Nephron progenitor cell (in vitro differentiated cells): ENCODE measurements at regions not wholly inside any gene's neighbourhood (a gene's known extent, or its start where the extent isn't known, plus 50 kb on each side); places are given as distances from the start of the nearest gene placed in this dataset.

Source experiments
- DNase-seq: peaks from one replicate; pipeline ENCODE4 v3.0.0; 2021
- H3K27ac Mint-ChIP-seq: 2 replicates; pipeline ENCODE4 v1.8.0; 2021; ENCODE audit warnings: mild to moderate bottlenecking, moderate library complexity, mixed read lengths
- H3K27me3 Mint-ChIP-seq: 2 replicates; pipeline ENCODE4 v1.8.0; 2021; ENCODE audit warnings: mild to moderate bottlenecking, low read depth, mixed read lengths; ENCODE audit not compliant: poor library complexity
- H3K36me3 Mint-ChIP-seq: 2 replicates; pipeline ENCODE4 v1.8.0; 2021; ENCODE audit warnings: low read depth, mixed read lengths
- H3K4me1 Mint-ChIP-seq: 2 replicates; pipeline ENCODE4 v1.8.0; 2021; ENCODE audit warnings: mixed read lengths
- H3K4me3 Mint-ChIP-seq: 2 replicates; pipeline ENCODE4 v1.8.0; 2021; ENCODE audit warnings: mild to moderate bottlenecking, moderate library complexity, mixed read lengths
- H3K9me3 Mint-ChIP-seq: 2 replicates; pipeline ENCODE4 v1.8.0; 2021; ENCODE audit warnings: mild to moderate bottlenecking, moderate library complexity, mixed read lengths
- TF ChIP-seq, protein P1 (sequence below): fragments of 200-600 bp; sonication (generic); IDR thresholded peaks from 2 replicates; pipeline ENCODE4 v1.5.0; 2021; ENCODE audit warnings: antibody characterized with exemption

DNA sequence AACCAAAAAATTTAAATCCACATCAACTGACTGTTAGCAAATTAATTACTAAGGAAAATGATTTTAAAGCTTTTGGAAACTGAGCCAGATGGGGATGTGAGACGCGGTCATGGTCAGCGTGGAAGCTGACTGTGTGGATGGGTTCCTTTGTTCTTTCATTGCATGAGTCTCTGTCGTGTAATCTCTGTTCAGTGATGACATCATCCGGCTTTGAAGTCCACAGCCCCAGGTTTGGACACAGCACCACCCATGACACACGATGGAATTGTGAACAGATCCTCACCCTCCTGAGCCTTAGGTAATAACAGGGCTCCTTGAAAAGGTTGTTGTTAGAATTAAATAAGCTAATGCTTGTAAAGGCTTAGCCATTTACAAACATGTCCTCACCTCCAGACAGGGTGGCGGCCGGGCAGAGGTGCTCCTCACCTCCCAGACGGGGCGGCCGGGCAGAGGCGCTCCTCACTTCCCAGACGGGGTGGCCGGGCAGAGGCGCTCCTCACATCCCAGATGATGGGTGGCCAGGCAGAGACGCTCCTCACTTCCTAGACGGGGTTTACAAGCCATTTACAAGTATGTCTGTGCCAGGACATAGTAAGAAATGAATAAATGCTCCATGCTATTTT lies 677.3 kb downstream of the TBC1D22A start:
- TF ChIP-seq, protein P1, sequence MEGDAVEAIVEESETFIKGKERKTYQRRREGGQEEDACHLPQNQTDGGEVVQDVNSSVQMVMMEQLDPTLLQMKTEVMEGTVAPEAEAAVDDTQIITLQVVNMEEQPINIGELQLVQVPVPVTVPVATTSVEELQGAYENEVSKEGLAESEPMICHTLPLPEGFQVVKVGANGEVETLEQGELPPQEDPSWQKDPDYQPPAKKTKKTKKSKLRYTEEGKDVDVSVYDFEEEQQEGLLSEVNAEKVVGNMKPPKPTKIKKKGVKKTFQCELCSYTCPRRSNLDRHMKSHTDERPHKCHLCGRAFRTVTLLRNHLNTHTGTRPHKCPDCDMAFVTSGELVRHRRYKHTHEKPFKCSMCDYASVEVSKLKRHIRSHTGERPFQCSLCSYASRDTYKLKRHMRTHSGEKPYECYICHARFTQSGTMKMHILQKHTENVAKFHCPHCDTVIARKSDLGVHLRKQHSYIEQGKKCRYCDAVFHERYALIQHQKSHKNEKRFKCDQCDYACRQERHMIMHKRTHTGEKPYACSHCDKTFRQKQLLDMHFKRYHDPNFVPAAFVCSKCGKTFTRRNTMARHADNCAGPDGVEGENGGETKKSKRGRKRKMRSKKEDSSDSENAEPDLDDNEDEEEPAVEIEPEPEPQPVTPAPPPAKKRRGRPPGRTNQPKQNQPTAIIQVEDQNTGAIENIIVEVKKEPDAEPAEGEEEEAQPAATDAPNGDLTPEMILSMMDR: no peak
- no peak overlapping the region for H3K4me3 Mint-ChIP-seq
- DNase-seq: no peak
- no peaks in the 10 kb centered on the region for H3K36me3 Mint-ChIP-seq
- H3K27ac Mint-ChIP-seq: no peak overlapping the region
- H3K4me1 Mint-ChIP-seq: no peaks in the 10 kb centered on the region
- peaks cover 8% of the 10 kb centered on the region for H3K27me3 Mint-ChIP-seq
- peaks cover 89% of the 10 kb centered on the region for H3K9me3 Mint-ChIP-seq

DNA sequence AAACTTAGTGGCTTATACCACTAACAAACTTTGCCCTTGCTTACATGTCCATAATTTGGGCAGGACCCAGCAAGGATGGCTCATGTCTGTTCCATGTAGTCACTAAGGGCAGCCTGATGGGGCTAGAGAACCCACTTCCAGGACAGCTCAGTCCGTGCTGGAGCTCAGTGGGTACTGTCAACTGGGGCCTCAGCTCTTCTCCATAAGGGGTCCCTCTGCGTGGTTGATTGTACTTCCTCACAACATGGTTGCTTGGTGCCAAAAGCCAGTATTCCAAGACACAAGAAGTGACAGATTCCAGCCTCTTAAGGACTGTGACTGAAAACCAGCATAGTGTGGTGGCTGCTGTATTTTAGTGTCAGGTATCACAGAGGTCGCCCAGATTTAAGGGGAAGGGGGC lies 675.2 kb downstream of the TBC1D22A start:
- TF ChIP-seq, protein P1: no peak
- peaks cover 8% of the 10 kb centered on the region for H3K27me3 Mint-ChIP-seq
- H3K36me3 Mint-ChIP-seq: no peaks in the 10 kb centered on the region
- no peak for DNase-seq
- no peak overlapping the region for H3K4me3 Mint-ChIP-seq
- H3K9me3 Mint-ChIP-seq: peaks cover 88% of the 10 kb centered on the region
- H3K27ac Mint-ChIP-seq: no peak overlapping the region
- H3K4me1 Mint-ChIP-seq: no peaks in the 10 kb centered on the region

DNA sequence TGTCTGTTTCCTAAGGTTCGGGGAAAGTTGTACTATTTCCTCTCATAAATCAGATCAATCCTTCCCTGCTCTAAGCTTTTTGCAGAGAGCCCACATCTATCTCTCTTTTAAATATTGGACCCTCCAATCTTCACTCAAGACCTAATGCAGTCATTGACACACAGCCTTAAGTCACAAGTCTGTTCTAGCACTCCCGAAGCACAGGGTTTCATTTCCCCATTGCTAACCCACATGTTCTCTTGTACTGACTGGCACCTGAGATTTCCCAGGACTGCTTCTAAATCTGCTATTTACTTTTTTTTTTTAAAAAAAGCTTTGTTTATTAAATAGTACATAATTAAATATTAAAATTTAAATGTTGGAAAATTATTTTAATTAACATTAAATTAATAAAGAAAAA lies 674.7 kb downstream of the TBC1D22A start:
- Mint-ChIP-seq H3K4me1 (no peaks in the 10 kb centered on the region), H3K4me3 (no peak overlapping the region), H3K27ac (no peak overlapping the region), H3K9me3 (peaks cover 89% of the 10 kb centered on the region), H3K27me3 (peaks cover 8% of the 10 kb centered on the region), H3K36me3 (no peaks in the 10 kb centered on the region)
- TF ChIP-seq, protein P1: no peak
- no peak for DNase-seq

DNA sequence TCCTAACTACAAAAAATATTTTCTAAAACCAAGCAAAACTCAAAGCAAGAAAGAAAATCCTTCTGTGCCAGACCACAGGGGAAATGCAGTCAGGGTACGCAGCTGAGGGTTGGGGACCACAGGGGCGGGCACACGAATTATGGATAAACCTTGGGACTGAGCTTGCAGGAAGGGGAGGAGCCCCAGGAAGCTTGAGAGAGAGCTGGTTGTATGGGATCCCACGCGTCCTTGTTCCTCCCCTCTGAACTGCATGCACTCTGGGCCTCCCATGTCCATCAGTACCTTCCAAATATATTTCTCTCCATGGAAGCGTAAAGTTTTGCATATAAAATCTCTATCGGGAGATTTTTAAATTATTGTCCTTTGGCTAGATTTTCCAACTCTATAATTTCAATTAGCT lies 673.4 kb downstream of the TBC1D22A start:
- H3K9me3 Mint-ChIP-seq: peaks cover 80% of the 10 kb centered on the region

DNA sequence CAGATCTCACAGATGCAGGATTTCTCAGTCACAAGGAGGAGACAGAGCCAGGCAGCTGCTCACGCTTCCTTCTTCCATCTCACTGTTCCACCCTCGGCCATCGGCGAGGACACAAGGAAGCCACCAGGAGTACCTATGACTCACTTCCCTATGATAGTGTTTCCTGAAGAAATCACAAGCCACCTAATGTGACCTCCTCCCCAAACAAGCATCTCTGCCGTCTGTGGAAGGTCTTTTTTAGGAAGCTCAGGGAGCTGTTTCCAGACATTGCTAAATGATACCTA lies 672.7 kb downstream of the TBC1D22A start:
- no peak for DNase-seq
- TF ChIP-seq, protein P1: no peak
- Mint-ChIP-seq H3K36me3 (no peaks in the 10 kb centered on the region), H3K27me3 (peaks cover 8% of the 10 kb centered on the region), H3K4me1 (no peaks in the 10 kb centered on the region), H3K4me3 (no peak overlapping the region), H3K9me3 (peaks cover 80% of the 10 kb centered on the region), H3K27ac (no peak overlapping the region)

More for the DNA sequence above, 673.4 kb downstream of the TBC1D22A start:
- H3K27ac Mint-ChIP-seq: no peak overlapping the region
- no peak for DNase-seq
- TF ChIP-seq, protein P1: no peak
- H3K27me3 Mint-ChIP-seq: peaks cover 8% of the 10 kb centered on the region
- H3K4me1 Mint-ChIP-seq: no peaks in the 10 kb centered on the region
- no peak overlapping the region for H3K4me3 Mint-ChIP-seq
- no peaks in the 10 kb centered on the region for H3K36me3 Mint-ChIP-seq
